HG03571 (cell line): ENCODE measurements at regions not wholly inside any gene's neighbourhood (a gene's known extent, or its start where the extent isn't known, plus 50 kb on each side); places are given as distances from the start of the nearest gene placed in this dataset.

ENCODE experiments used
- ATAC-seq: cut with Tn5 transposase; IDR thresholded peaks from one replicate; pipeline ENCODE4 v1.9.1; 2021; ENCODE audit not compliant: unreplicated experiment

DNA sequence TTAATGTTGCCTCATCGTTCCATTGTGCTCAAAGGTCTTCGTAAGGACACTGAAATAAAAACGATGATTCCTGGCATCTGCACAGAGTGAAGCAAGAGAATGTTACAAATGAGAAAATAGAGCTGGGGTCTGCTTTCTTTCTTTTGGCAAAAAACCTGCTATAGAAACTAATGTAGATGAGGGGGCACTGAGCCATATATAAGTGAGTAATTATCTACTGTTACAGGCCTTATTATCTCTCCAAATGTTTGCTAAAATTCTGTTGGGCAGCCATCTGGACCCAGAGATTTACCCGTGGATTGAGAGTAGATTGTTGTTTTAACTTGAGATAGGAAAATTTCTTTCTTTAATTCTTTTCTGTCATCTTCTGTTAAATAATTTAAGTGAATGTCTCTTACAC, 472.5 kb upstream of the PIK3C3 start:
- ATAC-seq, result no peak

DNA sequence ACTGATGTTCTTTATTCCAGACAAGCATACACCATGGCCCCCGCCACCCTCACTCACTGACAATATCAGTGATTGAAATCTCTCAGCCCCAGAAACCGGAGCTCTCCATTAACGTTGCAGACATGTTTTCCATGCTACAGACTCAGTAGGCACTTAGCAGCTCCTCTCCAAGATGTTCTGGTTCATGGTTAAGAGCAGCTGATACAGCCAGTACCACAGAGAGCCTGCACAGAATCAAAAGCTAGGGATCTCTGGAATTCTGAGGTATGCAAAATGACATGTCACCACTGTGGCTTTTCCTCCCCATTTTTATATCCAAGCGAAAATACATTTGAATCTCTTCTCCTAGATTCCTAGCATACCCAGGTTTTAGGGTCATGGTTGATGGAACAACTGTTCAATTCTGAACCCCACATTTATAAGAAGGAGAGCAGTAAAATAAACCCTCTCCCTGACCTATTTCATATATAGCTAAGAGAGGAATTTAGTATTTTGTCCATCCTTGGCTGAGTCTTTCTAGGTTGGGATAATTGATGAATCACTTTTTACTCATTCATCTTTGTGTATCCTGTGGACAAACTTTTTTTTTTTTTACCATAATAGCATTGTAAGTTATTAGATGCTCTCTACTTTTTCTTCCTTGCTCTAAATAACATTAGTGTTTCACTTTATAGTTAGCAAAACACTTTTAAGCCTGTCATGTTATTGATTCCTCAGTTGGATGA, 488.4 kb upstream of the PIK3C3 start:
- ATAC-seq, result no peak

DNA sequence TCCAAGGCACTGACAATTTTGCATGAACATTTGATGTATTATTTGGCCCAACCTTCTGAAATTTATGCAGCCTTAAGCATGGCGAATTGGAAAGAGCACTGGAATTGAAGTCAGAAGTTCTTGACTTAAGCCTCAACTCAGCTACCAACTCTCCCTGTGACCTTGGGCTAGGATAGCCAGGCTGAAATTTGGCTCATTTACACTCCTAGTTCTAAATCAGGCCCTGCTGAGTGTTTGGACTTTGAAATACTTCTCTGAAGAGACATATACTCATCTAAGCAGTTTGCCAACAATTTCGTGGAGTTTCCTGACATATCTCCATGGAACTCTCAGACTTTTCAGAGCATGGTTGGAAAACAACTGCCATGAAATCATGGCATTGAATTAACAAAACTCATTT, 489.6 kb upstream of the PIK3C3 start:
- no peak for ATAC-seq

DNA sequence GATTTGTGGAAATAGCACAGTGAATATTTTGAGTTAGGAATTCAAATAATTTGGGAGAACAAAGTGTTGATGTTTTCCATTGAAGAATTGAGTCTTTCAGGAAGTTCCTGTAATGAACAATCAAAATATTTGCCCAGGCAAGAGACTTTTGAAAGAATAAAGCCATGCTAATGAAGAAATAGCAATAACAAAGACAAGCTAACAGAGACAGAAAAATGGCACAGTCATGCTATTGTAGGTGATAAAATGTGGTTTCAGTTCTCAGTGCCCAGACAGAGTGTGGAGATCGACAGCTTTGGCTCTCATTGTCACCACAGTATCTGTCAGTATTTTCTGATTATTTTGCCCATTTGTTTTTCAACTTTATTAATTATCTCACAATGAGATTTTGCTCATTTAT, 490.8 kb upstream of the PIK3C3 start:
- ATAC-seq, result no peak

GRCh38 chr18:41462946-41463345, 492.1 kb upstream of the PIK3C3 start:
- ATAC-seq, result no peak

DNA sequence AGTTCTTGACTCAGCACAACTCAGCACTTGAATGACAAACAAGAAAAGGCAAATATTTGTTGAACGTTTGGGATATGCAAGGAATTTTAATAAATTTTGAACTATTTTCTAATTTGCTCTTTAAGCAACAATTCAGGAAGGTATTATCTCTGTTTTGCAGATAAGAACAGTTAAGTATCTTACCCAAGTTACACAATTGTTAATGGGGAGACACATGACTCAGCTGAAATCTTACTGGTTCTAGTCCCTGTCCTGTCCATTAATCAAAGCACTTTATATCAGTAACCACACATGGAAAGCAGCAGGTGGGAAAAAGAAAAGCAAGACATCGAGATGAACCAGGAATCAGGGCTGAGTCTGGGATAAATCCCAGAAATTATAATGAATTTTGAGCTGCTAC, 493.9 kb upstream of the PIK3C3 start:
- ATAC-seq, result no peak

DNA sequence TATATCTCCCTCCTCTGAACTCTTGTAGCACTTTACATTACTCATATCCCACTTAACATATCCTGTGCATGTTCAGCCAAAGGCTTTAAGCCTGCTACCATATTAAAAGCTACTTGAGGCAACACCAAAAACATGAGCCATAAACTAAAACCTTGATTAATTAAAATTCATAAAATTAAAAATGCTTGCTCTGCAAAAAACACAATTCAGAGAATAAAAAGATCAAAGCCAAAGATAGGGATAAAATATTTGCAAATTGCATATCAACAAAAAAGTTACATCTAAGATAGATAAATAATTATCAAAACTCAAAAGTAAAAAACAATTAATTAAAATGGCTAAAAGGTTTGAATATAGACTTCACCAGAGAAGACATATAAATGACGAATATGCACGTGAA, 495.4 kb upstream of the PIK3C3 start:
- ATAC-seq, result no peak

- no peak for ATAC-seq
These were observed 496.7 kb upstream of the PIK3C3 start for GRCh38 chr18:41458376-41458775.

- ATAC-seq, result no peak
These were observed 497.2 kb upstream of the PIK3C3 start for GRCh38 chr18:41457765-41458326.

DNA sequence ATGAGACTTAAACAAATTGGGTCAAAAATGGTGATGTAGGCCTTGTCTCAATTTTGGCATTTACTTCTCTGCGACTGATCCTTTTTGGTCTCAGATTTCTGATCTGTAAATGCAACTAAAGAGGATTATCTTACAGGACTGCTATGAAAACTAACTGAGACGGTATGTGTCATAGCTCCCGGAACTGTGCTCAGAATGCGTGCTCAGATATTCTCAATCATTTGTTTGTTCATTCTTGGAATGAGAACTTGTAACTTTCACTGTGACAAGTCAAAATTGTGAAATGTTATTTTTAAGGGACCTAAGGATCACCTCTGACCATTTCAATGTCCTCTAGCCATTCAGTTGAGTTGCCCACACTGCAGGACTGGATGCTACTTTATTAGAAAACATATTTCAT, 498.2 kb upstream of the PIK3C3 start:
- ATAC-seq, result no peak

- ATAC-seq, result no peak
These were observed 505.4 kb upstream of the PIK3C3 start for GRCh38 chr18:41449612-41450011.

- ATAC-seq, result no peak
These were observed 510.1 kb upstream of the PIK3C3 start for GRCh38 chr18:41444943-41445342.

DNA sequence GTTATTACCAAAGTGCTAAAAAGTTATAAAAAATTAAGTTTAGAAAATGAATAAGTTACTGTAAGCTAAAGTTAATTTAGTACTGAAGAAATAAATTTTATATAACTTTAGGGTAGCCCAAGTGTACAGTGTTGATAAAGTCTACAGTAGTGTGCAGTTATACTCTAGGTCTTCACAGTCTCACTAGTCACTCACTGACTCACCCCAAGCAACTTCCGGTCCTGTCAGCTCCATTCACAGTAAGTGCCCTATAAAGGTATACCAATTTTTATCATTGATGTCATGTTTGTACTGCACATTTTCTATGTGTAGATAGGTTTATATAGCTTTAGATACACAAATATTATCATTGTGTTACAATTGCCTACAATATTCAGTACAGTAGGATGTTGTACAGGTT, 518.3 kb upstream of the PIK3C3 start:
- no peak for ATAC-seq

GRCh38 chr18:41418598-41418997, 536.4 kb upstream of the PIK3C3 start:
- no peak for ATAC-seq

DNA sequence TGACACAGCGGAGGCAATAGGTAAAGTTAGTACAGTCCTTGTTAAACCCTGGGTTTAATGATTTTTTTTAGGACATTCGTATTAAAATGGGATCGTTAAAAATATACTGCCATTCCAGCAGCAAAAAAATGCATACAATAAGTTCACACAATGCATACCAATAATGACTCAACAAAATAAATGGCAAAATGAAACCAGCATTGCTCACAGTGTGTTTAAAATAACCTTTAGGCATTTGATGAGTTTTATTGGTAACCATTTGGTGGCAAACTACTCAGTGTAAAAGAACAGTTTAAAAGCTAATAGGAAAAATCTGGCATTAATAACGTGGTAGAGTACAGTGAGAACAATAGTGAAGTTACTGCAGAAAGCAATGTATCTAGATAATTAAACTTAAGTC, 539.0 kb upstream of the PIK3C3 start:
- no peak for ATAC-seq

GRCh38 chr18:41410006-41410405, 545.0 kb upstream of the PIK3C3 start:
- no peak for ATAC-seq

GRCh38 chr18:41406834-41407233, 548.2 kb upstream of the PIK3C3 start:
- ATAC-seq, result no peak

GRCh38 chr18:41396861-41397260, 558.2 kb upstream of the PIK3C3 start:
- no peak for ATAC-seq

DNA sequence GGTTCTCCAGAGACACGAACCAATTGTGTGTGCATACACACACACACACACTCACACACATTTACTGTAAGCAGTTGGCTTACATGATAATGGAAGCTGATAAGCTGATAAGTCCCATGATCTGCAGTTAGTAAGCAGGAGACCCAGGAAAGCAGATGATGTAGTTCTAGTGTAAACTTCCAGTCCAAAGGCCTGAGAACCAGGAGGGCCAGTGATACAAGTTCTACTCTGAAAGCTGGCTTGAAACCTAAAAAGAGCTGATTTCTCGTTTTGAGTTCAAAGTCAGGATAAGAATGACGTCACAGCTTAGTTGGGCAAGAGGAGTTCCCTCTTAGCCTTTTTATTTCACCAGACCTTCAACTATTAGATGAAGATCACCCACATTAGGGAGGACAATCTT, 558.8 kb upstream of the PIK3C3 start:
- ATAC-seq, result no peak

- ATAC-seq, result no peak
These were observed 559.3 kb upstream of the PIK3C3 start for GRCh38 chr18:41395695-41396094.

DNA sequence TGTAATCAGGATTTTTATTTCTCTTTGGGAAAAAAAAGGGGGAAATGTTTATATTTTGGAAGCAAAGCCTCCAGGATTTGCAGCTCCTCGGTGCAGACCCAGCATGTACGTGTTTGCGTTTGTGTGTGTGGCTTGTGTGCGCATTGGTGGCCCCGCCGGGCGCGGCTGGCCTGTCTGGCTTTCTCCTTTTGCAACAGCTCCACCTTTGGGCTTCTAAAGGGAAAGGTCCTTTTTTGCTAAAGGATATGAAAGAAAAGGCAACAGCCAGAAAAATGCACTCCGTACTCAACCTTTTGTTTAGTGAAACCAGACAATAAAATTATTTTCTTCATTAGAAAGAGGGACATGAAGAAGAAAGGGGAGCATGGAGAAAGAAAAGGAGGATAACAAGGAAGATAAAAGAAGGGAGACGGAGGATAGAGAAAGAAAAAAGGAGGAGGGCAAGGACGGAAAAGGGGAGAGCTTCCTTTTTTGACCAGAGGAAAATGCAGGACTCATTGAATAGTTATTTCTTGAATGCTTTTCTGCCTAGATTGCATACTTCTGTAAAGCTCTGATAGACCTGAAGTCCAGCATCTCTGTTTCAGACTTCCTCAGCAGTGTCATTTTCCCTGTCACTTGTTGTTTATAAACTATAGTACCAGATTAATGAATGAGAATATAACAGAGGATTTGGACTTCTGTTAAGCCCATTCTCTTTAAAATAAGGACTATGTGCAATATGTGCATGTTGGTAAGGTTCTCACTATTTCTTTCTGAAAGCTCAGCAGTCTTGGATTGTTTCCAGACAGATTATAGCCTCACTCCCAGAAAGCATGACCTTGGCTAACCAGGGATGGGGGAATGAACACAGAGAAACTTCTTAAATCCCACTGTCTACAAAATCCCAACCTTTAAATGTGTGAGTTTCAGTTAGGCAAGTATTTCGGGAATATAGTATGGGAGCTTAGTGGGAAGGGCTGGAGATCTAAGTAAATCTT, 563.1 kb upstream of the PIK3C3 start:
- no peak for ATAC-seq

DNA sequence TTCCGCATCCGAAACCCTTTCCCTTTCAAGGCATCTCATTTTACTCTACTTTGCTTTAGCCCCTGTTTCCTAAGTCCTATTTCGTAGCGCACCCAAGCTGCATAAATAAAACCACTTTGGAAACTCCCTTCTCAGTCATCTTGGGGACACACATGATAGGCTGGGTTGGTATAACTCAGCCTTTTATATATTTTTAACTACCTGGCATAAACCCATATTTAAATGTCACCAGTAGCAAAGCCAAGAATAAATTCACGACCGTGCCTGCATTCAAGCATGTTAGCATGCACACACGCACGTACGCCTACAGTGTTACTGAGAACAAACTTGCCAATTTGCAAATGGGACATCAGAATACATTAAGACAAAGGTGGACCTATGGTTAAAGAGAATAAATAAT, 564.7 kb upstream of the PIK3C3 start:
- no peak for ATAC-seq
